ENCODE measurements at regions not wholly inside any gene's neighbourhood (a gene's known extent, or its start where the extent isn't known, plus 50 kb on each side); places are given as distances from the start of the nearest gene placed in this dataset.

- CTCF ChIA-PET: no interaction called here
Observed at GRCh38 chr7:17057143-17057509, 175.3 kb upstream of the AGR3 start.

GRCh38 chr7:17058568-17058967, 176.8 kb upstream of the AGR3 start:
- peaks cover 10% of the 10 kb centered on the region for H3K9me3 Mint-ChIP-seq (ENCODE audit: unreplicated experiment)
- ChIA-PET POLR2A (no interaction called here), CTCF (no interaction called here)
- no peak overlapping the region for H3K27ac Mint-ChIP-seq (ENCODE audit: unreplicated experiment)
- Histone ChIP-seq H3K27me3 (replicated peaks; ENCODE audit: control insufficient read depth, insufficient read depth, low read length) (no peaks in the 10 kb centered on the region), H3K36me3 (ENCODE audit: control insufficient read depth, insufficient read depth, low read length) (no peaks in the 10 kb centered on the region), H3K9me3 (0 out of 2 replicates have a peak, but pooled peaks cover 2% of the 10 kb centered on the region), H3K4me3 (ENCODE audit: low read depth, low read length) (no peak overlapping the region), H3K4me1 (peaks cover 4% of the 10 kb centered on the region; the same call in 1 of the 2 replicates)
- no peak overlapping the region for H3K4me3 Mint-ChIP-seq (ENCODE audit: unreplicated experiment)
- no peak for DNase-seq
- TF ChIP-seq, protein P1, sequence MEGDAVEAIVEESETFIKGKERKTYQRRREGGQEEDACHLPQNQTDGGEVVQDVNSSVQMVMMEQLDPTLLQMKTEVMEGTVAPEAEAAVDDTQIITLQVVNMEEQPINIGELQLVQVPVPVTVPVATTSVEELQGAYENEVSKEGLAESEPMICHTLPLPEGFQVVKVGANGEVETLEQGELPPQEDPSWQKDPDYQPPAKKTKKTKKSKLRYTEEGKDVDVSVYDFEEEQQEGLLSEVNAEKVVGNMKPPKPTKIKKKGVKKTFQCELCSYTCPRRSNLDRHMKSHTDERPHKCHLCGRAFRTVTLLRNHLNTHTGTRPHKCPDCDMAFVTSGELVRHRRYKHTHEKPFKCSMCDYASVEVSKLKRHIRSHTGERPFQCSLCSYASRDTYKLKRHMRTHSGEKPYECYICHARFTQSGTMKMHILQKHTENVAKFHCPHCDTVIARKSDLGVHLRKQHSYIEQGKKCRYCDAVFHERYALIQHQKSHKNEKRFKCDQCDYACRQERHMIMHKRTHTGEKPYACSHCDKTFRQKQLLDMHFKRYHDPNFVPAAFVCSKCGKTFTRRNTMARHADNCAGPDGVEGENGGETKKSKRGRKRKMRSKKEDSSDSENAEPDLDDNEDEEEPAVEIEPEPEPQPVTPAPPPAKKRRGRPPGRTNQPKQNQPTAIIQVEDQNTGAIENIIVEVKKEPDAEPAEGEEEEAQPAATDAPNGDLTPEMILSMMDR (IDR thresholded peaks at IDR 0.05; ENCODE audit: insufficient read depth in 1 of 2, low read depth in 1 of 2, low read length in 1 of 2, severe bottlenecking in 1 of 2, unreplicated experiment in 1 of 2): no peak
- peaks cover 8% of the 10 kb centered on the region for H3K4me1 Mint-ChIP-seq (ENCODE audit: low read depth, unreplicated experiment)
- H3K27me3 Mint-ChIP-seq (ENCODE audit: insufficient read depth, unreplicated experiment): no peaks in the 10 kb centered on the region
- no peaks in the 10 kb centered on the region for H3K36me3 Mint-ChIP-seq (ENCODE audit: insufficient read depth, unreplicated experiment)
- no TSS peak for BruUV-seq (replicated peaks)
- intact Hi-C loops (cut with micrococcal nuclease; ENCODE audit: unreplicated experiment): no loop called here

More at GRCh38 chr7:17057143-17057509, 175.3 kb upstream of the AGR3 start:
- Mint-ChIP-seq H3K36me3 (ENCODE audit: insufficient read depth, unreplicated experiment) (no peaks in the 10 kb centered on the region), H3K4me1 (ENCODE audit: low read depth, unreplicated experiment) (peaks cover 8% of the 10 kb centered on the region), H3K4me3 (ENCODE audit: unreplicated experiment) (no peak overlapping the region), H3K27ac (ENCODE audit: unreplicated experiment) (peak overlapping the region; percentile 1), H3K27me3 (ENCODE audit: insufficient read depth, unreplicated experiment) (no peaks in the 10 kb centered on the region), H3K9me3 (ENCODE audit: unreplicated experiment) (peaks cover 10% of the 10 kb centered on the region)
- no TSS peak for BruUV-seq (replicated peaks)
- no peaks in the 10 kb centered on the region for H3K27me3 ChIP-seq (replicated peaks; ENCODE audit: control insufficient read depth, insufficient read depth, low read length)
- H3K4me1 ChIP-seq: peaks cover 4% of the 10 kb centered on the region; the same call in 1 of the 2 replicates
- TF ChIP-seq, protein P1 (IDR thresholded peaks at IDR 0.05; ENCODE audit: insufficient read depth in 1 of 2, low read depth in 1 of 2, low read length in 1 of 2, severe bottlenecking in 1 of 2, unreplicated experiment in 1 of 2): no peak
- no peaks in the 10 kb centered on the region for H3K36me3 ChIP-seq (ENCODE audit: control insufficient read depth, insufficient read depth, low read length)
- no peak overlapping the region for H3K4me3 ChIP-seq (ENCODE audit: low read depth, low read length)
- intact Hi-C loops (cut with micrococcal nuclease; ENCODE audit: unreplicated experiment): no loop called here
- no peak for DNase-seq
- POLR2A ChIA-PET: no interaction called here
- H3K9me3 ChIP-seq: 0 out of 2 replicates have a peak, but pooled peaks cover 2% of the 10 kb centered on the region

GRCh38 chr7:17060051-17060450, 178.3 kb upstream of the AGR3 start:
- Mint-ChIP-seq H3K9me3 (ENCODE audit: unreplicated experiment) (no peaks in the 10 kb centered on the region), H3K4me3 (ENCODE audit: unreplicated experiment) (no peak overlapping the region), H3K27ac (ENCODE audit: unreplicated experiment) (no peak overlapping the region), H3K4me1 (ENCODE audit: low read depth, unreplicated experiment) (peaks cover 8% of the 10 kb centered on the region), H3K27me3 (ENCODE audit: insufficient read depth, unreplicated experiment) (no peaks in the 10 kb centered on the region), H3K36me3 (ENCODE audit: insufficient read depth, unreplicated experiment) (no peaks in the 10 kb centered on the region)
- Histone ChIP-seq H3K9me3 (0 out of 2 replicates have a peak, but pooled peaks cover 2% of the 10 kb centered on the region), H3K27me3 (replicated peaks; ENCODE audit: control insufficient read depth, insufficient read depth, low read length) (no peaks in the 10 kb centered on the region), H3K4me1 (peaks cover 4% of the 10 kb centered on the region; the same call in 1 of the 2 replicates), H3K36me3 (ENCODE audit: control insufficient read depth, insufficient read depth, low read length) (no peaks in the 10 kb centered on the region), H3K4me3 (ENCODE audit: low read depth, low read length) (no peak overlapping the region)
- intact Hi-C loops (cut with micrococcal nuclease; ENCODE audit: unreplicated experiment): no loop called here
- TF ChIP-seq, protein P1 (IDR thresholded peaks at IDR 0.05; ENCODE audit: insufficient read depth in 1 of 2, low read depth in 1 of 2, low read length in 1 of 2, severe bottlenecking in 1 of 2, unreplicated experiment in 1 of 2): no peak
- ChIA-PET POLR2A (no interaction called here), CTCF (no interaction called here)
- no TSS peak for BruUV-seq (replicated peaks)
- DNase-seq: no peak
